GM23248 (cell line): ENCODE measurements at regions not wholly inside any gene's neighbourhood (a gene's known extent, or its start where the extent isn't known, plus 50 kb on each side); places are given as distances from the start of the nearest gene placed in this dataset.

Source experiments
- EZH2 ChIP-seq: fragments of 200-600 bp; sonication (generic); IDR thresholded peaks from 2 replicates; pipeline ENCODE4 v1.6.1; 2018; ENCODE audit warnings: antibody characterized with exemption, mild to moderate bottlenecking; ENCODE audit not compliant: insufficient read depth, poor library complexity, severe bottlenecking
- EZH2phosphoT487 ChIP-seq: fragments of 200-600 bp; sonication (generic); IDR thresholded peaks from 2 replicates; pipeline ENCODE4 v1.6.1; 2018; ENCODE audit warnings: antibody characterized with exemption, moderate library complexity, mild to moderate bottlenecking, low read depth; ENCODE audit not compliant: insufficient read depth

DNA sequence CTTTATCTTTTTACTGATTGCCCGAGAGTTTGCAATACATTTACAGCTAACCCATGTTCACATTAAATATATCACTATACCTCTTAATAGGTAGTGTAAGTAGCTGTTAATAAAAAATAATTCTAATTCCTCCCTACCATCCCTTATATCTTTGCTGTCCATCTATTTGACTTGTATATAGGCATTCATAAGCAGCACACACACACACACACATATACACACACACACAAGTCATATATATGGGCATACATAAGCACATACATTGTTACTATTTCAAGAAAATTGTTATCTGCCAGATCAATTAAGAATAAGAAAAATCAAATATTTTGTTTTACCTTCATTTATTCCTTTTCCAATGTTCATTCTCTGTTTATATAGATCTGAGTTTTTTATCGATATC lies 176.4 kb downstream of the PPP1R3A start:
- TF ChIP-seq EZH2phosphoT487 (no peak), EZH2 (no peak)
